NCI-H748 (cell line): ENCODE measurements at regions not wholly inside any gene's neighbourhood (a gene's known extent, or its start where the extent isn't known, plus 50 kb on each side); places are given as distances from the start of the nearest gene placed in this dataset.
"Not testable (repeated sequence)": the region's sequence is repeated elsewhere in the genome, so short reads cannot be mapped to it uniquely, and the experiment has no call there.

Experiments
- DNase-seq: peaks from one replicate; lab custom pipeline; 2025; ENCODE audit not compliant: unreplicated experiment; lab: John Stamatoyannopoulos, UW

- DNase-seq, result not testable (repeated sequence)
Measured at GRCh38 chr1:228796945-228797344, 61.7 kb downstream of the RHOU start.

GRCh38 chr1:228798035-228798434, 62.8 kb downstream of the RHOU start:
- DNase-seq, result no peak

GRCh38 chr1:228798548-228798947, 63.3 kb downstream of the RHOU start:
- DNase-seq, result no peak

GRCh38 chr1:228799924-228800323, 64.6 kb downstream of the RHOU start:
- DNase-seq, result no peak

GRCh38 chr1:228801068-228801467, 65.8 kb downstream of the RHOU start:
- no peak for DNase-seq

GRCh38 chr1:228802386-228803220, 67.3 kb downstream of the RHOU start:
- DNase-seq, result no peak

GRCh38 chr1:228803421-228803820, 68.1 kb downstream of the RHOU start:
- no peak for DNase-seq

- DNase-seq, result no peak
Measured at GRCh38 chr1:228804173-228804572, 68.9 kb downstream of the RHOU start.

GRCh38 chr1:228804640-228805413, 69.5 kb downstream of the RHOU start:
- DNase-seq, result no peak

GRCh38 chr1:228807904-228808605, 72.8 kb downstream of the RHOU start:
- no peak for DNase-seq

GRCh38 chr1:228809621-228810394, 74.5 kb downstream of the RHOU start:
- peak; percentile 30 for DNase-seq

GRCh38 chr1:228810395-228810758, 75.1 kb downstream of the RHOU start:
- no peak for DNase-seq

GRCh38 chr1:228810878-228811711, 75.8 kb downstream of the RHOU start:
- DNase-seq, result no peak

GRCh38 chr1:228811712-228812305, 76.5 kb downstream of the RHOU start:
- DNase-seq, result no peak

- DNase-seq, result no peak
Measured at GRCh38 chr1:228812961-228813360, 77.7 kb downstream of the RHOU start.

- DNase-seq, result no peak
Measured at GRCh38 chr1:228814176-228814575, 78.9 kb downstream of the RHOU start.

- no peak for DNase-seq
Measured at GRCh38 chr1:228818296-228818695, 83.0 kb downstream of the RHOU start.

GRCh38 chr1:228818928-228819630, 83.8 kb downstream of the RHOU start:
- no peak for DNase-seq

GRCh38 chr1:228821252-228821651, 86.0 kb downstream of the RHOU start:
- DNase-seq, result no peak
